Stimulated activated naive B cell treated with anti-CD40 and anti-IgM and Interleukin-4, amounts not matched to agents 10 μg/mL and 1 μg/mL and 100 μg/mL, for 72 hours (primary cell): ENCODE measurements at regions not wholly inside any gene's neighbourhood (a gene's known extent, or its start where the extent isn't known, plus 50 kb on each side); places are given as distances from the start of the nearest gene placed in this dataset.
"Not testable (repeated sequence)": the region's sequence is repeated elsewhere in the genome, so short reads cannot be mapped to it uniquely, and the experiment has no call there.

Experiments
- ATAC-seq, 2 donors: fragments of 150-1000 bp; cut with Tn5 transposase; replicated peaks; 2 replicates each; pipeline ENCODE4 v1.10.0; 2021; ENCODE audit warnings: moderate library complexity in 1 of 2
- DNase-seq: peaks from one replicate; pipeline ENCODE4 v3.0.0; 2021
- H3K27ac Mint-ChIP-seq: one replicate; pipeline ENCODE4 v1.8.0; 2022; ENCODE audit warnings: mild to moderate bottlenecking, mixed read lengths
- H3K27me3 Mint-ChIP-seq, 2 donors: one replicate each; pipeline ENCODE4 v1.8.0; 2022; ENCODE audit warnings: mixed read lengths in 2 of 2
- H3K36me3 Mint-ChIP-seq, 2 donors: one replicate each; pipeline ENCODE4 v1.8.0; 2022; ENCODE audit warnings: mixed read lengths in 2 of 2, mild to moderate bottlenecking in 1 of 2
- H3K4me1 Mint-ChIP-seq, 2 donors: one replicate each; pipeline ENCODE4 v1.8.0; 2022; ENCODE audit warnings: mixed read lengths in 2 of 2, mild to moderate bottlenecking in 1 of 2
- H3K4me3 Mint-ChIP-seq, 2 donors: one replicate each; pipeline ENCODE4 v1.8.0; 2022; ENCODE audit warnings: mild to moderate bottlenecking in 2 of 2, mixed read lengths in 2 of 2, moderate library complexity in 1 of 2
- H3K9me3 Mint-ChIP-seq, 2 donors: one replicate each; pipeline ENCODE4 v1.8.0; 2022; ENCODE audit warnings: mixed read lengths in 2 of 2, mild to moderate bottlenecking in 1 of 2

DNA sequence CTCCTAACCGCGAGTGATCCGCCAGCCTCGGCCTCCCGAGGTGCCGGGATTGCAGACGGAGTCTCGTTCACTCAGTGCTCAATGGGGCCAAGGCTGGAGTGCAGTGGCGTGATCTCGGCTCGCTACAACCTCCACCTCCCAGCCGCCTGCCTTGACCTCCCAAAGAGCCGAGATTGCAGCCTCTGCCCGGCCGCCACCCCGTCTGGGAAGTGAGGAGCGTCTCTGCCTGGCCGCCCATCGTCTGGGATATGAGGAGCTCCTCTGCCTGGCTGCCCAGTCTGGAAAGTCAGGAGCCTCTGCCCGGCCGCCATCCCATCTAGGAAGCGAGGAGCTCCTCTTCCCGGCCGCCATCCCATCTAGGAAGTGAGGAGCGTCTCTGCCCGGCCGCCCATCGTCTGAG, 58.8 kb upstream of the ANKRD30BL start:
- H3K4me3 Mint-ChIP-seq, H3K9me3 Mint-ChIP-seq, H3K27ac Mint-ChIP-seq, H3K27me3 Mint-ChIP-seq, H3K36me3 Mint-ChIP-seq, ATAC-seq, H3K4me1 Mint-ChIP-seq, DNase-seq: not testable (repeated sequence)

DNA sequence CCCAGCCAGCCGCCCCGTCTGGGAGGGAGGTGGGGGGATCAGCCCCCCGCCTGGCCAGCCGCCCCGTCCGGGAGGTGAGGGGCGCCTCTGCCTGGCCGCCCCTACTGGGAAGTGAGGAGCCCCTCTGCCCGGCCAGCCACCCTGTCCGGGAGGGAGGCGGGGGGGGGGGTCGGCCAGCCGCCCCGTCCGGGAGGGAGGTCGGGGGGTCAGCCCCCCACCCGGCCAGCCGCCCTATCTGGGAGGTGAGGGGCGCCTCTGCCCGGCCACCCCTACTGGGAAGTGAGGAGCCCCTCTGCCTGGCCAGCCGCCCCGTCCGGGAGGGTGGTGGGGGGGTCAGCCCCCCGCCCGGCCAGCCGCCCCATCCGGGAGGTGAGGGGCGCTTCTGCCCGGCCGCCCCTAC, 60.1 kb upstream of the ANKRD30BL start:
- H3K27me3 Mint-ChIP-seq, ATAC-seq, H3K27ac Mint-ChIP-seq: not testable (repeated sequence)

GRCh38 chr2:132252191-132252893, 90.6 kb upstream of the ANKRD30BL start:
- Mint-ChIP-seq H3K36me3 (peaks cover 6 to 9% of the 10 kb centered on the region in 2 donors), H3K27ac (no peak overlapping the region), H3K9me3 (peaks cover 4 to 19% of the 10 kb centered on the region in 2 donors), H3K4me1 (no peaks in the 10 kb centered on the region), H3K27me3 (peaks cover 23 to 24% of the 10 kb centered on the region in 2 donors), H3K4me3 (no peak overlapping the region)
- DNase-seq (no peak), ATAC-seq (no peak)

More for the DNA sequence above, 60.1 kb upstream of the ANKRD30BL start:
- H3K36me3 Mint-ChIP-seq, DNase-seq, H3K9me3 Mint-ChIP-seq, H3K4me3 Mint-ChIP-seq, H3K4me1 Mint-ChIP-seq: not testable (repeated sequence)

DNA sequence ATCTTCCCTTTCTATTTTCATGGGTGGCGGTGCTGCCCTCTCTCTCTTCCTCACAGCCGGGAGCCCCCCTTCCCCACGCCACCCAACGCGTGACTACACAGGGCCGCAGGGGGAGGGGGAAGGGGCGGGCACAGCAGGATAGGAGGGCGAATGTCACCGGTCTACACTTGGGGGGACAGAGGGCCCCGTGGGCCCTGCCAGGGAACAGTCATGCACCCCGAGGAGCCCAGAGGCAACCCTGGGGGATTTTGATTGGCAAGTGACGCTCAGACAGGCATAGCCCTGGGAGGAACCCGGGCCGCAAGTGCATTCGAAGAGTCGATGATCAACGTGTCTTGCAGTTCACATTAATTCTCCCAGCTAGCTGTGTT, 91.1 kb upstream of the ANKRD30BL start:
- DNase-seq (no peak), ATAC-seq (no peak)
- Mint-ChIP-seq H3K27me3 (peaks cover 25 to 28% of the 10 kb centered on the region in 2 donors), H3K36me3 (peaks cover 6 to 9% of the 10 kb centered on the region in 2 donors), H3K27ac (peak overlapping the region; percentile 65), H3K4me1 (peaks cover 1 to 3% of the 10 kb centered on the region in 2 donors), H3K4me3 (no peak overlapping the region), H3K9me3 (peaks cover 4 to 20% of the 10 kb centered on the region in 2 donors)

- no peak for DNase-seq
- Mint-ChIP-seq H3K4me3 (no peak overlapping the region), H3K36me3 (peaks cover 6 to 9% of the 10 kb centered on the region in 2 donors), H3K27me3 (peaks cover 27 to 33% of the 10 kb centered on the region in 2 donors), H3K9me3 (peaks cover 4 to 17% of the 10 kb centered on the region in 2 donors), H3K4me1 (peaks cover 1 to 5% of the 10 kb centered on the region in 2 donors), H3K27ac (no peak overlapping the region)
- no peak for ATAC-seq
These were observed 91.9 kb upstream of the ANKRD30BL start for GRCh38 chr2:132253496-132254305.

DNA sequence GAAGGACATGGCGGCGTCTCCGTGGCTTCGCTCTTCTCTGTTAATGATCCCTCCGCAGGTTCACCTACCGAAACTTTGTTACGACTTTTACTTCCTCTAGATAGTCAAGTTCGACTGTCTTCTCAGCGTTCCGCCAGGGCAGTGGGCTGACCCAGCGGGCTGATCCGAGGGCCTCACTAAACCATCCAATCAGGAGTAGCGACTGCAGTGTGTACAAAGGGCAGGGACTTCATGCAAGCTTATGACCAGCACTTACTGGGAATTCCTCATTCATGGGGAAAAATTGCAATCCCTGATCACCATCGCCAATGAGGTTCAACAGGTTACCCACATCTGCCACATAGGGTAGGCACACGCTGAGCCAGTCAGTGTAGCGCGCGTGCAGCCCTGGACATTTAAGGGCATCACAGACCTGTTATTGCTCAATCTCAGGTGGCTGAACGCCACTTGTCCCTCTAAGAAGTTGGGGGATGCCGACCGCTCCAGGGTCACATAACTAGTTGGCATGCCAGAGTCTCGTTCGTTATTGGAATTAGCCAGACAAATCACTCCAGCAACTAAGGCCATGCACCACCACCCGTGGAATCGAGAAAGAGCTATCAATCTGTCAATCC, 92.7 kb upstream of the ANKRD30BL start:
- not testable (repeated sequence) for H3K4me1 Mint-ChIP-seq, DNase-seq, ATAC-seq, H3K27ac Mint-ChIP-seq, H3K4me3 Mint-ChIP-seq
- H3K9me3 Mint-ChIP-seq: peaks cover 9 to 19% of the 10 kb centered on the region in 2 donors
- H3K27me3 Mint-ChIP-seq: peaks cover 32 to 40% of the 10 kb centered on the region in 2 donors
- peaks cover 6 to 14% of the 10 kb centered on the region in 2 donors for H3K36me3 Mint-ChIP-seq

DNA sequence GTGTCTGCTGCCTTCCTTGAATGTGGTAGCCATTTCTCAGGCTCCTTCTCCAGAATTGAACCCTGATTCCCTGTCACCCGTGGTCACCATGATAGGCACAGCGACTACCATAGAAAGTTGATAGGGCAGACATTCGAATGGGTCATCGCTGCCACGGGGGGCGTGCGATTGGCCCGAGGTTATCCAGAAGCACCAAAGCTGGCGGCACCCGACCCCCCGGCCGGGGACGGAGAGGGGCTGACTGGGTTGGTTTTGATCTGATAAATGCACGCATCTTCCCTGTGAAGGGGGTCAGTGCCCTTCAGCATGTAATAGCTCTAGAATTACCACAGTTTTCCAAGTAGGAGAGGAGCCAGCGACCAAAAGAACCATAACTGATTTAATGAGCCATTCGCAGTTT, 94.0 kb upstream of the ANKRD30BL start:
- H3K4me3 Mint-ChIP-seq: peak overlapping the region in 1 of 2 donors; percentile 35
- H3K27me3 Mint-ChIP-seq: peaks cover 35 to 42% of the 10 kb centered on the region in 2 donors
- H3K9me3 Mint-ChIP-seq: peaks cover 10 to 16% of the 10 kb centered on the region in 2 donors
- no peak for DNase-seq
- ATAC-seq: no peak
- peaks cover 1 to 5% of the 10 kb centered on the region in 2 donors for H3K4me1 Mint-ChIP-seq
- H3K27ac Mint-ChIP-seq: peak overlapping the region; percentile 5
- peaks cover 6 to 9% of the 10 kb centered on the region in 2 donors for H3K36me3 Mint-ChIP-seq

DNA sequence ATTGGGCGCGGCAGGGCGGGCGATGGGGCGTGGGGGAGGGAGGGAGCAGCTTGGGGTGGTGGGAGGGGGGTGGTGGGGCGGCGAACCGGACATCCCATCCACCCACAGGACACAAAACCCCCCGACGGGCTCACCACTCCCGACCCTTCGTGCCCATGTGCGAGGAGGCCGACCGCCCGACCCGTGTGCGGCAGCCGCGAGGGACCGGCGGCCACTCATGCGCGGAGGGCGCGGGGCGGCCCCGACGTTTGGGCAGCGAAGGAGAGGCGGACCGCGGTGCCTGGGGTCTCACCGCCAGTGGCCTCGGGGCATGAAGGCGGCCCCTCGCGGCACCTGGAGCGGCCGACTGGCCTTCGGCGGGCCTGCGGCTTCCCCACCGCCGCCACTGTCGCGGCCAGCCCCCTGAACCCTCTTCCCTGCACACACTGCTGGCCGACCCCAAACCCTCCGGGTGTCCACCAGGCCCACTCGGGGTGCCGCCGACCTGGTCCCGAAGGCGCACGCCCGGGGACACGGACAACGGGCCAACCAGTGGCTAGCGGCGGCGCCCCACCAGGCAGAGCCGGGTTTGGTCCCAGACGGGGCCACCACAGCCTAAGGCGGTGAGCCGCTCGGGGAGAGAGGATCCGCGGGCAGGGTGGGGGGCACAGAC, 94.6 kb upstream of the ANKRD30BL start:
- Mint-ChIP-seq H3K4me1 (peaks cover 1 to 5% of the 10 kb centered on the region in 2 donors), H3K9me3 (peaks cover 10 to 16% of the 10 kb centered on the region in 2 donors), H3K36me3 (peaks cover 6 to 9% of the 10 kb centered on the region in 2 donors), H3K27me3 (peaks cover 35 to 42% of the 10 kb centered on the region in 2 donors), H3K4me3 (peak overlapping the region in 1 of 2 donors; percentile 43), H3K27ac (no peak overlapping the region)
- ATAC-seq (no peak), DNase-seq (no peak)

GRCh38 chr2:132256903-132257300, 95.2 kb upstream of the ANKRD30BL start:
- peak overlapping the region; percentile 57 to 75 for H3K4me3 Mint-ChIP-seq
- not testable (repeated sequence) for DNase-seq, H3K4me1 Mint-ChIP-seq, H3K27ac Mint-ChIP-seq, ATAC-seq, H3K36me3 Mint-ChIP-seq
- H3K9me3 Mint-ChIP-seq: peaks cover 6 to 13% of the 10 kb centered on the region in 2 donors
- H3K27me3 Mint-ChIP-seq: peaks cover 35 to 42% of the 10 kb centered on the region in 2 donors

GRCh38 chr2:132257301-132258171, 95.8 kb upstream of the ANKRD30BL start:
- peaks cover 6 to 13% of the 10 kb centered on the region in 2 donors for H3K9me3 Mint-ChIP-seq
- ATAC-seq, H3K4me1 Mint-ChIP-seq, H3K36me3 Mint-ChIP-seq, DNase-seq: not testable (repeated sequence)
- peak overlapping the region; percentile 57 to 75 for H3K4me3 Mint-ChIP-seq
- peaks cover 35 to 42% of the 10 kb centered on the region in 2 donors for H3K27me3 Mint-ChIP-seq
- H3K27ac Mint-ChIP-seq: peak overlapping the region; percentile 47

GRCh38 chr2:132259276-132259675, 97.5 kb upstream of the ANKRD30BL start:
- Mint-ChIP-seq H3K27me3 (peaks cover 32 to 42% of the 10 kb centered on the region in 2 donors), H3K27ac (peak overlapping the region; percentile 51)
- DNase-seq, H3K9me3 Mint-ChIP-seq, H3K36me3 Mint-ChIP-seq, H3K4me3 Mint-ChIP-seq, ATAC-seq, H3K4me1 Mint-ChIP-seq: not testable (repeated sequence)

GRCh38 chr2:132265595-132265994, 103.8 kb upstream of the ANKRD30BL start:
- DNase-seq, H3K27me3 Mint-ChIP-seq, ATAC-seq, H3K36me3 Mint-ChIP-seq, H3K27ac Mint-ChIP-seq, H3K4me1 Mint-ChIP-seq, H3K4me3 Mint-ChIP-seq, H3K9me3 Mint-ChIP-seq: not testable (repeated sequence)

GRCh38 chr2:132267105-132267497, 105.3 kb upstream of the ANKRD30BL start:
- no peak for ATAC-seq
- no peak overlapping the region for H3K27ac Mint-ChIP-seq
- no peak overlapping the region for H3K4me3 Mint-ChIP-seq
- H3K36me3 Mint-ChIP-seq: no peaks in the 10 kb centered on the region
- H3K27me3 Mint-ChIP-seq: no peaks in the 10 kb centered on the region
- H3K9me3 Mint-ChIP-seq: no peaks in the 10 kb centered on the region
- DNase-seq: no peak
- no peaks in the 10 kb centered on the region for H3K4me1 Mint-ChIP-seq
